ENCODE measurements at regions not wholly inside any gene's neighbourhood (a gene's known extent, or its start where the extent isn't known, plus 50 kb on each side); places are given as distances from the start of the nearest gene placed in this dataset.

DNA sequence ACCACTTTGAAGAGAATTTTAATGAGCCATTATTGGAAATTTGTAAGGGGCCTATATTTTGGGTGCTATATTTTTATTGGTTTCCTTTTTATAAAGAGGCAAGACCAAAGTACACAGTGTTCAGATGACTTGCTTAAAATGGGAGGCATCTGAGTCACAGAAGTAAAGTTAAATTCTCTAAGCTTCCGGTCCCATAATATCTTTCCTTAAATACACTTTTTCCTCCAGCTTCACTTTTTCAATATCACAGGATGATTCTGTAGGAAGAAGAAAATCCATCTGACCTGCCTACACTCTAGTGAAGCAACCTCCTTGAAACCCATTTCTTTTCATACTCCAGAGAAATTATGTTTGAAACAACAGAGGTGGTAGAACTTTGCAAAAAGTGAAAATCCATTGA, 274.0 kb downstream of the PIK3R1 start:
- no peak for TF ChIP-seq EZH2 (IDR thresholded peaks at IDR 0.05; ENCODE audit: borderline replicate concordance, low read depth, low read length, poor library complexity, severe bottlenecking)
- TF ChIP-seq CTCF (conservative IDR thresholded peaks at IDR 0.05; ENCODE audit: low read depth, low read length), result no peak

Measured in A673 (cell line).